Neural cell (in vitro differentiated cells): ENCODE measurements at regions not wholly inside any gene's neighbourhood (a gene's known extent, or its start where the extent isn't known, plus 50 kb on each side); places are given as distances from the start of the nearest gene placed in this dataset.

Experiments used
- H2AFZ ChIP-seq: fragments of 200-600, 300-800 bp; sonication (generic), shearing (Covaris generic); 2 replicates; pipeline ENCODE4 v1.6.0; 2014; ENCODE audit warnings: low read depth, mild to moderate bottlenecking, antibody characterized with exemption, low read length, moderate library complexity
- H3F3A ChIP-seq: fragments of 200-600 bp; shearing (Covaris generic); 2 replicates; pipeline ENCODE4 v1.6.1; 2016; ENCODE audit warnings: mild to moderate bottlenecking, moderate library complexity, mixed read lengths, antibody characterized with exemption, low read length; ENCODE audit not compliant: insufficient read depth, poor library complexity, severe bottlenecking
- H3K27ac ChIP-seq: fragments of 200-600, 300-800 bp; sonication (generic), shearing (Covaris generic); 2 replicates; pipeline ENCODE4 v1.5.1; 2014; ENCODE audit warnings: mild to moderate bottlenecking, low read length, moderate library complexity
- H3K27me3 ChIP-seq: fragments of 300-800, 200-600 bp; sonication (generic), shearing (Covaris generic); 2 replicates; pipeline ENCODE4 v1.6.0; 2014; ENCODE audit warnings: mild to moderate bottlenecking, low read depth, low read length, moderate library complexity; ENCODE audit not compliant: insufficient read depth
- H3K36me3 ChIP-seq: fragments of 300-800, 200-600 bp; sonication (generic), shearing (Covaris generic); 2 replicates; pipeline ENCODE4 v1.5.1; 2014; ENCODE audit warnings: mild to moderate bottlenecking, antibody characterized with exemption, low read length, moderate library complexity; ENCODE audit not compliant: insufficient read depth
- H3K4me2 ChIP-seq: fragments of 300-800, 200-600 bp; sonication (generic), shearing (Covaris generic); 2 replicates; pipeline ENCODE4 v1.6.0; 2014; ENCODE audit warnings: mild to moderate bottlenecking, low read length
- H3K4me3 ChIP-seq: fragments of 300-800, 200-600 bp; sonication (generic), shearing (Covaris generic); 2 replicates; pipeline ENCODE4 v1.5.1; 2014; ENCODE audit warnings: mild to moderate bottlenecking, low read length, moderate library complexity
- H3K79me2 ChIP-seq: fragments of 200-600 bp; shearing (Covaris generic); replicated peaks from 2 replicates; pipeline ENCODE4 v1.6.0; 2014; ENCODE audit warnings: mild to moderate bottlenecking, low read length, moderate library complexity; ENCODE audit not compliant: insufficient read depth
- H3K9ac ChIP-seq: fragments of 300-800, 200-600 bp; sonication (generic), shearing (Covaris generic); 2 replicates; pipeline ENCODE4 v1.6.1; 2016; ENCODE audit warnings: mild to moderate bottlenecking, low read length, mixed read lengths
- H3K9me2 ChIP-seq: fragments of 200-600 bp; shearing (Covaris generic); 2 replicates; pipeline ENCODE4 v1.6.1; 2016; ENCODE audit warnings: mild to moderate bottlenecking, low read length, mixed read lengths; ENCODE audit not compliant: insufficient read depth
- H3K9me3 ChIP-seq: fragments of 200-600, 300-800 bp; sonication (generic), shearing (Covaris generic); 2 replicates; pipeline ENCODE4 v1.6.1; 2016; ENCODE audit warnings: mild to moderate bottlenecking, mixed run types, low read length, moderate library complexity, mixed read lengths
- H4K20me1 ChIP-seq: fragments of 200-600 bp; shearing (Covaris generic); 2 replicates; pipeline ENCODE4 v1.6.1; 2016; ENCODE audit warnings: mild to moderate bottlenecking, mixed run types; ENCODE audit not compliant: insufficient read depth
- EP300 ChIP-seq: fragments of 450-650 bp; conservative IDR thresholded peaks from 2 replicates; pipeline ENCODE4 v1.6.1; 2014; ENCODE audit warnings: antibody characterized with exemption, mild to moderate bottlenecking, moderate library complexity; ENCODE audit not compliant: poor library complexity, severe bottlenecking
- EZH2 ChIP-seq: fragments of 200-600, 300-800 bp; shearing (Covaris generic), sonication (generic); IDR thresholded peaks from 2 replicates; pipeline ENCODE4 v1.6.1; 2014; ENCODE audit warnings: antibody characterized with exemption, low read length, borderline replicate concordance, mild to moderate bottlenecking; ENCODE audit not compliant: insufficient read depth, poor library complexity, severe bottlenecking
- MXI1 ChIP-seq: fragments of 450-650 bp; conservative IDR thresholded peaks from 2 replicates; pipeline ENCODE4 v1.6.1; 2014; ENCODE audit warnings: antibody characterized with exemption, mild to moderate bottlenecking; ENCODE audit not compliant: poor library complexity, severe bottlenecking
- POLR2AphosphoS5 ChIP-seq: IDR thresholded peaks from 2 replicates; pipeline ENCODE4 v1.6.1; 2012
- RAD21 ChIP-seq: fragments of 450-650 bp; conservative IDR thresholded peaks from 2 replicates; pipeline ENCODE4 v1.6.1; 2014; ENCODE audit warnings: antibody characterized with exemption, mild to moderate bottlenecking, moderate library complexity
- SMC3 ChIP-seq: fragments of 450-650 bp; conservative IDR thresholded peaks from 2 replicates; pipeline ENCODE4 v1.6.1; 2014; ENCODE audit warnings: antibody characterized with exemption, mild to moderate bottlenecking, moderate library complexity; ENCODE audit not compliant: poor library complexity
- TAF1 ChIP-seq: IDR thresholded peaks from 2 replicates; pipeline ENCODE4 v1.6.1; 2012; ENCODE audit warnings: low read depth
- TF ChIP-seq, protein P1 (sequence below): IDR thresholded peaks from 2 replicates; pipeline ENCODE4 v1.6.1; 2012; ENCODE audit warnings: borderline replicate concordance
- TF ChIP-seq, protein P2 (sequence below): fragments of 450-650 bp; IDR thresholded peaks from 2 replicates; pipeline ENCODE4 v1.5.1; 2014; ENCODE audit warnings: antibody characterized with exemption, mild to moderate bottlenecking, moderate library complexity; ENCODE audit not compliant: poor library complexity, severe bottlenecking

- Histone ChIP-seq H3K9ac (no peak overlapping the region), H3K36me3 (no peaks in the 10 kb centered on the region), H3F3A (no peaks in the 10 kb centered on the region), H3K9me2 (no peaks in the 10 kb centered on the region), H3K9me3 (no peaks in the 10 kb centered on the region), H3K79me2 (no peaks in the 10 kb centered on the region), H3K4me2 (no peak overlapping the region), H3K4me3 (no peak overlapping the region), H4K20me1 (no peaks in the 10 kb centered on the region), H3K27me3 (no peaks in the 10 kb centered on the region), H2AFZ (no peak overlapping the region), H3K27ac (no peak overlapping the region)
- TF ChIP-seq, protein P1, sequence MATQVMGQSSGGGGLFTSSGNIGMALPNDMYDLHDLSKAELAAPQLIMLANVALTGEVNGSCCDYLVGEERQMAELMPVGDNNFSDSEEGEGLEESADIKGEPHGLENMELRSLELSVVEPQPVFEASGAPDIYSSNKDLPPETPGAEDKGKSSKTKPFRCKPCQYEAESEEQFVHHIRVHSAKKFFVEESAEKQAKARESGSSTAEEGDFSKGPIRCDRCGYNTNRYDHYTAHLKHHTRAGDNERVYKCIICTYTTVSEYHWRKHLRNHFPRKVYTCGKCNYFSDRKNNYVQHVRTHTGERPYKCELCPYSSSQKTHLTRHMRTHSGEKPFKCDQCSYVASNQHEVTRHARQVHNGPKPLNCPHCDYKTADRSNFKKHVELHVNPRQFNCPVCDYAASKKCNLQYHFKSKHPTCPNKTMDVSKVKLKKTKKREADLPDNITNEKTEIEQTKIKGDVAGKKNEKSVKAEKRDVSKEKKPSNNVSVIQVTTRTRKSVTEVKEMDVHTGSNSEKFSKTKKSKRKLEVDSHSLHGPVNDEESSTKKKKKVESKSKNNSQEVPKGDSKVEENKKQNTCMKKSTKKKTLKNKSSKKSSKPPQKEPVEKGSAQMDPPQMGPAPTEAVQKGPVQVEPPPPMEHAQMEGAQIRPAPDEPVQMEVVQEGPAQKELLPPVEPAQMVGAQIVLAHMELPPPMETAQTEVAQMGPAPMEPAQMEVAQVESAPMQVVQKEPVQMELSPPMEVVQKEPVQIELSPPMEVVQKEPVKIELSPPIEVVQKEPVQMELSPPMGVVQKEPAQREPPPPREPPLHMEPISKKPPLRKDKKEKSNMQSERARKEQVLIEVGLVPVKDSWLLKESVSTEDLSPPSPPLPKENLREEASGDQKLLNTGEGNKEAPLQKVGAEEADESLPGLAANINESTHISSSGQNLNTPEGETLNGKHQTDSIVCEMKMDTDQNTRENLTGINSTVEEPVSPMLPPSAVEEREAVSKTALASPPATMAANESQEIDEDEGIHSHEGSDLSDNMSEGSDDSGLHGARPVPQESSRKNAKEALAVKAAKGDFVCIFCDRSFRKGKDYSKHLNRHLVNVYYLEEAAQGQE = no peak
- TF ChIP-seq RAD21 (no peak), SMC3 (no peak), POLR2AphosphoS5 (no peak), TAF1 (no peak), EP300 (no peak), EZH2 (no peak), MXI1 (no peak)
- TF ChIP-seq, protein P2, sequence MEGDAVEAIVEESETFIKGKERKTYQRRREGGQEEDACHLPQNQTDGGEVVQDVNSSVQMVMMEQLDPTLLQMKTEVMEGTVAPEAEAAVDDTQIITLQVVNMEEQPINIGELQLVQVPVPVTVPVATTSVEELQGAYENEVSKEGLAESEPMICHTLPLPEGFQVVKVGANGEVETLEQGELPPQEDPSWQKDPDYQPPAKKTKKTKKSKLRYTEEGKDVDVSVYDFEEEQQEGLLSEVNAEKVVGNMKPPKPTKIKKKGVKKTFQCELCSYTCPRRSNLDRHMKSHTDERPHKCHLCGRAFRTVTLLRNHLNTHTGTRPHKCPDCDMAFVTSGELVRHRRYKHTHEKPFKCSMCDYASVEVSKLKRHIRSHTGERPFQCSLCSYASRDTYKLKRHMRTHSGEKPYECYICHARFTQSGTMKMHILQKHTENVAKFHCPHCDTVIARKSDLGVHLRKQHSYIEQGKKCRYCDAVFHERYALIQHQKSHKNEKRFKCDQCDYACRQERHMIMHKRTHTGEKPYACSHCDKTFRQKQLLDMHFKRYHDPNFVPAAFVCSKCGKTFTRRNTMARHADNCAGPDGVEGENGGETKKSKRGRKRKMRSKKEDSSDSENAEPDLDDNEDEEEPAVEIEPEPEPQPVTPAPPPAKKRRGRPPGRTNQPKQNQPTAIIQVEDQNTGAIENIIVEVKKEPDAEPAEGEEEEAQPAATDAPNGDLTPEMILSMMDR = no peak
Observed at GRCh38 chr7:142485617-142486226, 227.9 kb upstream of the PRSS58 start.

GRCh38 chr7:142483659-142484317 lies 225.9 kb upstream of the PRSS58 start:
- Histone ChIP-seq H3K4me2 (no peak overlapping the region), H3K4me3 (no peak overlapping the region), H3K9ac (no peak overlapping the region), H3K27me3 (no peaks in the 10 kb centered on the region), H3K36me3 (no peaks in the 10 kb centered on the region), H3K27ac (no peak overlapping the region), H3K79me2 (no peaks in the 10 kb centered on the region), H4K20me1 (no peaks in the 10 kb centered on the region), H3F3A (no peaks in the 10 kb centered on the region), H2AFZ (no peak overlapping the region), H3K9me2 (no peaks in the 10 kb centered on the region), H3K9me3 (no peaks in the 10 kb centered on the region)
- TF ChIP-seq, protein P1 = no peak
- TF ChIP-seq POLR2AphosphoS5 = no peak
- TF ChIP-seq EP300 = no peak
- TF ChIP-seq SMC3 = no peak
- TF ChIP-seq, protein P2 = no peak
- no peak for TF ChIP-seq EZH2
- TF ChIP-seq RAD21 = no peak
- TF ChIP-seq MXI1 = no peak
- no peak for TF ChIP-seq TAF1
